Stomach (tissue), 4 donors: ENCODE measurements at regions not wholly inside any gene's neighbourhood (a gene's known extent, or its start where the extent isn't known, plus 50 kb on each side); places are given as distances from the start of the nearest gene placed in this dataset.

ENCODE experiments used
- EP300 ChIP-seq: sonication (generic); formaldehyde crosslinking; IDR thresholded peaks from one replicate; pipeline ENCODE4 v1.6.1; 2017; ENCODE audit warnings: antibody characterized with exemption
- POLR2A ChIP-seq, 4 donors: fragments of 450-650 bp; IDR thresholded peaks; one replicate each; pipeline ENCODE4 v1.6.1; 2016; ENCODE audit warnings: antibody characterized with exemption in 4 of 4, control low read depth in 2 of 4, mild to moderate bottlenecking in 1 of 4, moderate library complexity in 1 of 4
- POLR2AphosphoS5 ChIP-seq, 3 donors: sonication (generic); formaldehyde crosslinking; IDR thresholded peaks; one replicate each; pipeline ENCODE4 v1.6.1; 2016; ENCODE audit warnings: antibody characterized with exemption in 3 of 3
- TF ChIP-seq, protein P1 (sequence below), 7 experiments: fragments of 450-650 bp in 4 of 7; fragments of 200-600 bp in 3 of 7; sonication (generic) in 3 of 7; IDR thresholded peaks; one replicate each; pipeline ENCODE4 v1.5.1; 2016 to 2019; ENCODE audit warnings: antibody characterized with exemption in 7 of 7, control low read depth in 2 of 7, mild to moderate bottlenecking in 1 of 7

DNA sequence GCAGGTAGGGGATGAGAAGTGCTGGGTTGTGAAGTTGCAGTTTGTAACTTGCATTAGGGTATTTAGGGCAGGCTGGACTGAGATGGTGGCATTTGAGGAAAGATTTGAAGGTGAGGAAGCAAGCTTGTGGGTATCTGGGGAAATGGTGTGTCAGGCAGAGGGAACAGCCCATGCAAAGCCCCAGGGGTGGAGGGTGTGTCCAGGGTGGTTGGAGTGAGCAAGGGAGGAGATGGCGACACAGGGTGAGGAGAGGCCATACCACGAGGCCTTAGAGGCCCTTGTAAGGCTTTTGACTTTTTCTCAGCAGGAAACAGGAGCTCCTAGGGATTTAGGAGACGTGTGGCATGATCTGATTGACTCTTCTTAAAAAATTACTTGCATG, 136.9 kb downstream of the NUAK1 start:
- TF ChIP-seq, protein P1, sequence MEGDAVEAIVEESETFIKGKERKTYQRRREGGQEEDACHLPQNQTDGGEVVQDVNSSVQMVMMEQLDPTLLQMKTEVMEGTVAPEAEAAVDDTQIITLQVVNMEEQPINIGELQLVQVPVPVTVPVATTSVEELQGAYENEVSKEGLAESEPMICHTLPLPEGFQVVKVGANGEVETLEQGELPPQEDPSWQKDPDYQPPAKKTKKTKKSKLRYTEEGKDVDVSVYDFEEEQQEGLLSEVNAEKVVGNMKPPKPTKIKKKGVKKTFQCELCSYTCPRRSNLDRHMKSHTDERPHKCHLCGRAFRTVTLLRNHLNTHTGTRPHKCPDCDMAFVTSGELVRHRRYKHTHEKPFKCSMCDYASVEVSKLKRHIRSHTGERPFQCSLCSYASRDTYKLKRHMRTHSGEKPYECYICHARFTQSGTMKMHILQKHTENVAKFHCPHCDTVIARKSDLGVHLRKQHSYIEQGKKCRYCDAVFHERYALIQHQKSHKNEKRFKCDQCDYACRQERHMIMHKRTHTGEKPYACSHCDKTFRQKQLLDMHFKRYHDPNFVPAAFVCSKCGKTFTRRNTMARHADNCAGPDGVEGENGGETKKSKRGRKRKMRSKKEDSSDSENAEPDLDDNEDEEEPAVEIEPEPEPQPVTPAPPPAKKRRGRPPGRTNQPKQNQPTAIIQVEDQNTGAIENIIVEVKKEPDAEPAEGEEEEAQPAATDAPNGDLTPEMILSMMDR (IDR thresholded peaks at IDR 0.05) = no peak
- TF ChIP-seq POLR2AphosphoS5 (IDR thresholded peaks at IDR 0.05) (no peak), POLR2A (IDR thresholded peaks at IDR 0.05) (no peak), EP300 (no peak)
